ENCODE measurements at regions not wholly inside any gene's neighbourhood (a gene's known extent, or its start where the extent isn't known, plus 50 kb on each side); places are given as distances from the start of the nearest gene placed in this dataset.

DNA sequence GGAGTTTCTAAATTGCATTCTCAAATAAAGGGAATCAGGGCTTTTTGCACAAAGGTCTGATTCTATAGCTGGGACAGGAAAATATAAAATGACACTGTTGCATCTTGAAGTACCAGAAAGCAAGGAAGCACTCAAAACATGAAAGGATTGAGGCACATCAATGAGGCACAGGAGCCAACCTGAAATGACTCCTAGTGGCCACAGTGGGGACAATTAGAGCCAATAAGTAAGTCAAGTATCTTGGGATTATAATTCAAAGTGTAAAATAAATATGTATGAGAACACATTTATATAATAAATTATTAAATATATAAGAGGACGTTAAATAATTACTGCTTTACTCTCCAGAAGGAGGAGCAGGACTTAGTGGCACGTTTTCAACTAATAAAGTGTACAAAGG is 1259.5 kb upstream of the CDH2 start:
- TF ChIP-seq POLR2AphosphoS5 (IDR thresholded peaks at IDR 0.05) (no peak), POLR2A (IDR thresholded peaks at IDR 0.05) (no peak)
- TF ChIP-seq, protein P1, sequence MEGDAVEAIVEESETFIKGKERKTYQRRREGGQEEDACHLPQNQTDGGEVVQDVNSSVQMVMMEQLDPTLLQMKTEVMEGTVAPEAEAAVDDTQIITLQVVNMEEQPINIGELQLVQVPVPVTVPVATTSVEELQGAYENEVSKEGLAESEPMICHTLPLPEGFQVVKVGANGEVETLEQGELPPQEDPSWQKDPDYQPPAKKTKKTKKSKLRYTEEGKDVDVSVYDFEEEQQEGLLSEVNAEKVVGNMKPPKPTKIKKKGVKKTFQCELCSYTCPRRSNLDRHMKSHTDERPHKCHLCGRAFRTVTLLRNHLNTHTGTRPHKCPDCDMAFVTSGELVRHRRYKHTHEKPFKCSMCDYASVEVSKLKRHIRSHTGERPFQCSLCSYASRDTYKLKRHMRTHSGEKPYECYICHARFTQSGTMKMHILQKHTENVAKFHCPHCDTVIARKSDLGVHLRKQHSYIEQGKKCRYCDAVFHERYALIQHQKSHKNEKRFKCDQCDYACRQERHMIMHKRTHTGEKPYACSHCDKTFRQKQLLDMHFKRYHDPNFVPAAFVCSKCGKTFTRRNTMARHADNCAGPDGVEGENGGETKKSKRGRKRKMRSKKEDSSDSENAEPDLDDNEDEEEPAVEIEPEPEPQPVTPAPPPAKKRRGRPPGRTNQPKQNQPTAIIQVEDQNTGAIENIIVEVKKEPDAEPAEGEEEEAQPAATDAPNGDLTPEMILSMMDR (IDR thresholded peaks at IDR 0.05), result no peak
